HG03045 (cell line): ENCODE measurements at regions not wholly inside any gene's neighbourhood (a gene's known extent, or its start where the extent isn't known, plus 50 kb on each side); places are given as distances from the start of the nearest gene placed in this dataset.

Experiments
- ATAC-seq: cut with Tn5 transposase; IDR thresholded peaks from one replicate; pipeline ENCODE4 v1.9.1; 2021; ENCODE audit warnings: mild to moderate bottlenecking, moderate library complexity; ENCODE audit not compliant: unreplicated experiment

DNA sequence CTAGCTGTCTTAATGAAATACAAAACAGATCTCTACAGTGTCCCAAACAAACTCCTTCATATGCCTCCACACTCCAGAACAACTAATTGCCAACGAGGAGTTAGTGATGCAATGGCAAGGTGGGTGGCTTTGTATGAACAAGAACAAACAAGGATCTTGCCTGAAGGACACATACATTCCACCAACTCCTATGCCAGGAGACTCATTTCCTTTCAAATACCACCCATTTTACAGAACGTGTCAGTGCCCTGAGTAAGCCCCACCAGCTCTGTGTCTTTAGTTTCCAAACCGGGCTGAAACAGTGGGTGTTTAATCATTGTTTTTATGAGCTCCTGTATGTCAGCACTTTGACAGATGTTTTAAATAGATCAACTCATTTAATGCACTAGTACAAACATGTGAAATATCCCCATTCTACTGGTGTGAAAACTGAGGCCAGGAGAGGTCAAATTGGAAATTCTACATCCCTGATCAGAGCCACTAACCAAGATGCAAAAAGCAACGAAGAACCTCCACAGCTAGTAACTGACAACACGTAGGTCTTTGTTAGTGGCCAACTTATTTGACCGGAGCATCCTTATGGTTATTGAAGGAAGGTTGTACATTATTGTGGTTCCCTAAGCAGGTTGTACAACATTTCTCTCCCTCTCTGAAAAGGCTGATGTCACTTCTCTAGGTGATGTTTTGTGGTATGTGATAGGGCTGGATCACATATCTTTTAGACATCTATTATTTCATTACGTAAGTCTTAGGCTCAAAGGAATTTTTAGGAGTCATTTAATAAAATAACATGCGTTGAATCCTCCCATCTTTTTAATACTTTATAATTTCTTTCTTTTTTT is 534.9 kb upstream of the TNP1 start:
- ATAC-seq = no peak

DNA sequence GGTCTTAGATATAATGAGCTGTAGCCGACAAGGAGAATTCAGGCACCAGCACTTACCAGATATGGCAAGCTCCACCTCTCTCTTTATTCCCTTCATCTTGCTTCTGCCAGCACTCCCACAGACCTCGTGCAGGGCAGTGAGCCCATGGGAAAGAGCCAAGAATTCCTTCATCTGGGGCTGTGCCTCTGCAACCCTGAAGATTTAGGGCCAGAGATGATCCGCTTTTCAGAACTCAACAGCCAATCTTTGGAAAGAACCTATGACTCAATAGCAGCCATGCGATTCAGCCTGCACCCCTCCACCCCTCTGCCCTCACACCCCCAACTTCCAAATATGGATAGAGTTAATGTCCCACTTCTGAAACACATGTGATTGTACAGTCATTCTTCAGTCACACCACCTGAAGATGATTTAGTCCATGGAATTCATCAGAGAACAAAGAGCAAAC is 533.7 kb upstream of the TNP1 start:
- no peak for ATAC-seq

DNA sequence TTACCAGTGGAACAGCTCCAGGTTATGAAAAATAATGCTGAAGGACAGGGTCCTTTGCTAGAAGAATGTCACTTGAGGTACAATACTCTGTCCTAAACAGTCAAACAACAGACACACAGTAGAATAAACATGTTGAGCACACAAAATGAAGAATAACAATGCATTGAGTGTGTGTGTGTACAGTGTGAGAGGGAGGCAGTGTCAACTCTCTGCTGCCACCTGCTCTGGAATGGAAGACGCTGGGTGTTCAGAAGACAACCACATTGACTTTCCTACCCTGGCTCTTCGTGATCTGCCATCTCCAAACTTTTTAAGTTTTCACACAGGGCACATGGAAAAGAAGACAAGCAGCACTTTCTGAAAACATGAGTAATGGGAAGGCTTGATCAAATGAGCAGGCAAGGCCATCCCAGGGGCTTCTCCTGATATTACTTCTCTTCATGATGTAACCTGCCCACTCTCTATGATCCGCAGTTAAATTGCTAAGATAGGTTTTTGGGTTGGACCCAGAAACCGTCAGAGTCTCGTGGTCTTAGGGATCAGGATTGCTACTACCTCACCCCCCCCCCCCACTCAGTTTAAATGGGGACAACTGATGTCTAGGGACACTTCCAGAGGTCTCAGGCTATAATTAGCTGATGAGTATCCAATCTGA is 533.2 kb upstream of the TNP1 start:
- ATAC-seq = no peak

DNA sequence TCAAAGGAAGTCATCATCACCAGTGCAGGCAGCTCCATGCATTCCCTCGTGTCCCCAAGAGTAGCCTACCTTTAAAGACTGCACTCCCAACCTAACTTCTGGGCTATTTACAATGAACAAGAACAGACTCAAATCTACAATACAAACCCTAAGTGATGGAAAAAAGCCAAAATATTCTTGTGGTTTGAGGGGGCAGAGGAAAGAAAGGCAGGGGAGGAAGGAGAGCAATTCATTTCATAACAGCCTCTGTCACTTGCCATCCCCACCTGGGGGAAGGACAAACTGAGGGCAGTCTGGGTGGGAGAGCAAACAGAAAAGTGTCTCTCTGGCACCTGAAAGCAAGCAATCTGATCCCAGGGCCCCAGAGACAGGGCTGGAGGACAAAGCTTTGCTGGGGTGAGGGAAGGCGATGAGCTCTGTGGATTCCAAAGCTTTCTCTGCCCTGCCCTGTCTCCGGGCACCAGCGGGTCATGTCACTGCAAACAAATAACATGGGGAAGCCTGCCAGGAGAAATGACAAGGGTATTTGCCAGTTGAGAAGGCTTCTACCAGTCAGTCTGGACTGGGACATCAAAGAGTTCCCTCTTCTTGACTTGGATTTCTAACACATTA is 528.0 kb upstream of the TNP1 start:
- no peak for ATAC-seq

DNA sequence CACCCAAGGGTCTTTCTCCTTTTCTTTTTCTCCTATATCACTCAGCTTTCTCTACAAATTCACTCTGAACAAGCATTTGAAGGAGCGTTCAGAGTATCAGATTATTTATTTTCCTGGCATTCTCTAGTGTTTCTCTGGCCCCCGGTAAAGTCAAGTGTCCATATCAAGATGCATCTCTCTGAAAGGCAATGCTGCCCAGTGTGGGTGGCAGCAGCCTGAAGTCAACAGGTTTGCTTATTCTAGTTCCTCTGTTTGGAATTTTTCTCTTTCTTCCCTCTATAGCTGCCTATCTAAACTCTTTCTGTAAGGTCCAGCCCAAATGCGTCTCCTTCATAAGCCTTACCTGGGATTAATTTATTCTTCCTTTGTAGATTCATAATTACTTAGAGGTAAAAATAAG is 526.2 kb upstream of the TNP1 start:
- ATAC-seq = no peak

DNA sequence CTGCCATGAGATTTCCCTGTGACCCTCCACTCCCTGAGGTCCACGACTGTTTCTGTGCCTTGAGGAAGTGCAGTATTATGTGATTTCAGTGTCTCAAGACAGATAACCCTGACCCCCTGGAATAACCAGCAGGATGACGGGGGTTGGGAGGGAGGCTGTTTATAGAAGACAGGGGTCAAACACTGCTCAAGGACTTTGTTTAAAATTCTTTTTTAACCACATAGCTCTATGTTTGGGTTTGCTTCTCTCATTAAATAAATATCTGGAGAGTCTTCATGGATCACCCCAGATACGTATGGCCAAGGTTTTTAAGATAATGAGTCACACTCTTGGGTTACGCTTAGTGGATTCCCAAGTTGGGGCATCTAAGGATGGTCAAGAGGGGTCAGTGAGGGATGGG is 523.8 kb upstream of the TNP1 start:
- ATAC-seq = no peak

DNA sequence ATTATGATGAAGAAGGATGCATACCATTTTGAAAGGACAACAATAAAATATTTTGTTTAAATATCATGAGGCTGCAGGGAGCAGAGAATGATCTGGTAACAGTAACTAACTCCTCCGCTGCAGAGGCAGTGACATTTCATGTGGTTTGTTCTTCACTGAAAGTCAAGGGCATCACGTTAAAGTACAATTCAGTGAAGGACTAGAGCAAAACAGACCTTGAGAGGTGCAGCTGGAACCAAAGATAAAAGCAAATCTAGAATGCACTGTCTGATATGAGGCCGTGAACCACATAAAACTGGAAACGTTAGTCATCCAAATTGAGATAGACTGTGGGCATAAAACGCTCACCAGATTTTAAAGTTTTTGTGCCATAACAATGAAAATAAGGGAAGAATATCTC is 522.9 kb upstream of the TNP1 start:
- no peak for ATAC-seq

DNA sequence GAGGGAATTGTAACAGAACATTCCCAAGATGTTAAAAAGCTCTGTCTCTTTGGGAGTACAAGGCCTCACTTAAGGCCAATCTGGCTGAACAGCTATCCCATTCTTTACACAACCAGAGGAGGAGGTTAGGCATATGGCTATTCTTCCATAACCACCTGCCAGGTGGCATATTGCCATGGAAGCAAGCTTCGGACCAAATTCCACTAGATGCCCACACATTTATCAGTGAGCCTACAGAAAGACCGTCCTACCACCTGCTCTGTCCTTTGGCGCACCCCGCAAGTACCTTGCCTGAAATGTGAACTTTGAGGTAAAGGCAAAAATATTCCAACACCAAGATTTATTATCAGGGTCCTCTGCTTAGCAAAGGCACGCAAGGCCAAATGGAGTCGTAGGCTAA is 519.9 kb upstream of the TNP1 start:
- ATAC-seq = no peak

DNA sequence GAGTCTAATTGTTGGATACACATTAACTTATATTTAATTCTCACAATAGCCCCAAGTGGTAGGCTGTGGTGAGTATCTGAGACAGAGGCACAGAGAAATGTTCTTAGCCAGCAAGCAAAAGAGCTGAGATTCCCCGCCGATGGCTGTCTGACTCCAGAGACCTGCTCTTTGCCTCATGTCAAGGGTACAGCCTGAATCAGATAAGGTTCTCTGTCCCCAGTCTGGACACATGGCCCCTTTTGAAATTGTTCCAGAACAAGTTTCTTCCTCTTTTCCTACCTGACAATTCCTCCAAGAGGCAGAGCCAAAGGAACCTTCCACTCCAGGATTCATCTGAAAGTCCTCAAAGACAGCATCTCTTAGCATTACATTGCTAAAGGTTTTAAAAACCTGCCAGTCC is 512.9 kb upstream of the TNP1 start:
- ATAC-seq = no peak

DNA sequence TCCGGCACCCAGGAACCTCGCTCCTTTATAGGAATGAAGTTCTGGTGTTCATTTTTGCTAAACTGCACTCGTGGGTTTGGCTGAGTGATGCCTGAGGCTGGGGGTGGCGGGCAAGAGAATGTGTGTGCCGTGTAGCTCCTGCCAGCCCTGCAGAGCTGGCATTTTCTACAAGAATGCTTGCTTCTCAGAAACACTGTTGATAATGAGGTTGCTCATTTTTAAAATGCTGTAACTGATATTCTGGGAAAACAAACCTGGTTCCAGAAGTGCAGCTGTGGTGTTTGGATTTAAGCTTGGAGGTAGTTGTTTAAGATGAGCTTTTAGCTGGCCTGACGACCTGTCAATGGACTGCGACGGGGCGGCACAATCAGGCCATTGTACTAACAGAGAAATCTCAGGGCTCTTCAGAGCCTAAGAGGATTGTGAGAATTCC is 511.9 kb upstream of the TNP1 start:
- ATAC-seq = no peak

DNA sequence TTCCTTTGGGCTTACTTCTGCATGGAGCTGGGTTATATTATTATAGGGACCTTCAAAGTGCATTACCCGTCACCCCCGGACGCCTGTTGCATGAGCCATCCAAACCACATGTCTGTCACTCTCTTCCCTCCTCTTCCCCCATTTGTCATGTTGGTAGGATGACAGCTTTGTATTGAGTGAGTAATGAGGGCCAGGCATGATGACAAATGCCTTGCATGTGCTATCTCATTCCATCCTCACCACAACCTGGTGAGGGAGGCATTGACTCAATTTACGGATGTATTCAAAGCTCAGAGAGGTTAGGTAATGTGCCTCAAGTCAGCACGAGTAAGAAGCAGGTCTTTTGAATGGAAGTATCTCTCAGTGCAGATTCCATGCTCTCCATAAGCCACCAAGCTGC is 510.5 kb upstream of the TNP1 start:
- no peak for ATAC-seq

DNA sequence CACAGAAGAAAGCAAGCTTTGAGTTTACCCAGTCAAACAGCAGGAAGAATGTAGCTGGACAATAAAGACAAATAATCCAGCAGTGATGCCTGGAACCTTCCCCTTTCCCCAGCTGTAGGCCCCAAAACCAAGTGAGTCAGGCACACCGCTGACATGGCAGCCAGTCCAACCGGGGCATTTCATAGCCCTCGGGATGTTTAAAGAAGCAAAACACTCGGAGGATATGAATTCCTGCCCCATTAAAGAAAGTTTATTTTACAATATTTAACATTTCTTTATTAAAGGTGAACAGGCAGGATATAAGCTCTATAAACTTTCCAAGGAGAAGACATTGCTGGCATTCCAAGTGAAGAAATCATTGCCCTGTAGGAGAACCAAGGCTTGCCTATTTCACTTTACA is 507.6 kb upstream of the TNP1 start:
- ATAC-seq = no peak

DNA sequence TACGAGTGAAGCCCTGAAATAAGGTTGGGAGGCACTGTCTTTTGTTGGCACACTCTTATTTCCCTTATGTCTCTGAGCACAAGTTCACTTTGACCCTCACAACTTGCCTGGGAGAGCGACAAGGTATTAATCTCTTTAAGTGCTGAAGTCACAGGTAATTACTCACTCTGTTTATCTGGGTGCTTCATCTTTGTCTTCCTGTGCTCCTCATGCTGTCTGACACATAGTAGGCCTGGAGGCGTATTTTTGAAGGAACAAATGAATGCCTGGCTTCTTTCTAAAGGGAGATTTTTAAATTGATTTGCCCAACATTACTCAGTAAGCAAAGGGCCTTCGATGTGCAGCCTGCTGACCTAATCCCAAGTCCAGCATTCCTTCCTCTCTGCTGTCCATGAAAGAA is 507.1 kb upstream of the TNP1 start:
- ATAC-seq = no peak

DNA sequence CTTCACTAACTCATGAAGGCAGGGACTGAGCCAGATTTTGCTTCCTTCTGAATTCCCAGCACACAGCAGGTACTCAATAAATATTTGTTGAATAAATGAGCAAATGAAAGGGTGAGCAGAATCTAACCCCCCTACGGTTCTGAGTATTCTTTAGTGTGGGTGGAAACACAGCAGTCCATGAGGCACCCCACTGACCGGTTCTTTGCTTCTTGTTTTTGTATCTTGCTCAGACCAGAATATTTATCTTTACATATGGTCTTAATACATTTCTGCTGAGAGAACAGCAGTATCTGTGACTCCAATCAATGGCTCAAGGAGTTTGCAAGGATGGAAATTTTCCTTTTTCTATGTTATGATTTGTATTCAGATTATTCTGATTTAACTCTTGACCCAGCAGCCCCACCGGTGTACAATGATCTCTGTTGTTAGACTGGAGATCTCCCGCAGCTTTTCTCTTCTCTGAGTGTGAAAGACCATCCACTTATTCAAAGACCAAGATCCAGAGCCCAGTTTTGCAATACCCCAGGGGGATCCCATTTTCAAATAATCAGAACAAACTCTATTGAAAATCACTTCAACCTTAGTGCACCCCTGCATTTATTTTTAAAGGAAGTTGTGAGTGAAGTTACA is 506.5 kb upstream of the TNP1 start:
- ATAC-seq = no peak

DNA sequence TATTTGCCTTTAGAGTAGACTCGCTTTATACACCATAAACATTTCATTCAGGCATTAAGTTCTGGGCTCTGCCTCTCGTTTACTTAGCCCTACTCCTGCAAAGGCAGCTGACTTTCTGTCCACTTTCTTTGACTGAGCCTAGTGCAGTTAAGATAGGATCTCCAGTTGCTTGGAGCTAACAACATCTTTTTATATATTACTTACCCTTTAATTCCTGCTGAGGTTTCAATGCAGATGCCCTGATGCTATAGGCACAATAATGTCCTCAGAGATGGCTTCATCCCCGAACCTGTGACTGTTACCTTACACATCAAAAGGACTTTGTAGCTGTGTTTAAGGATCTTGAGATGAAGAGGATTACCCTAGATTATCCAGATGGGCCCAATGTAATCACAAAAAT is 505.8 kb upstream of the TNP1 start:
- no peak for ATAC-seq

DNA sequence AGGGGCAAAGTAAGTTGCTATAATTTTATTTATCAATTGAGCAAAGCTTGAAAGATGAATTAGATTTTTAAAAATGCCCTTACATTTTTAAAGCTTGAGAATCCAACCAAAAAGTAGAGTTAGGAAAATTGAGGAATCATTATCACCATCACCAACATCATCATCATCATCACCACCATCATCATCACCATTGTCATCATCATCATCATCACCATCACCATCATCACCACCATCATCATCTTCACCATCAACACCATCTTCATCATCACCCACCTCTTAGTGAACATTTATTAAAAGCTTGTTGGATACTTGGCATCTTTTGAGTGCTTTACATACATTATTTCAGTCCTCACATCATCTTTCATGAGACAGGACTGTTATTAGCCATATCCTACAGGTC is 504.4 kb upstream of the TNP1 start:
- ATAC-seq = no peak

DNA sequence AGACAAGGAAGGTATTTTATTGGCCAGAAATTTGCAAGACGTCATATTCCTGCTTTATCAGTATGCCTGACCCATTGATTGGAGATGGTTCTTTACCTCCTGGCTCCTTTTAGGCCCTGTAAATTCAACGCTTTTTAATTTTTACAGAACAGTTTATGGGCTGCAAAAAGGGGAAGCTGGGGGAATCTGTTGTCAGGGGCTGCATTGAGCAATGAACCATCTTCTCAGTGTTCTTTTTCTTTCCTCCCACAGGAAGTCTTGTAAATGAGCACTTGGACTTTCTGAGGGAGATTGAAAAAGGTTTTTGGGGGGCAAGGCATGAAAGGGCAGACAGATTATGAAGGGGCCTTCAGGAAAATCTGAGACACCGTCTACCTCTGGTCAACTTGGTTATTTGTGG is 503.6 kb upstream of the TNP1 start:
- no peak for ATAC-seq

DNA sequence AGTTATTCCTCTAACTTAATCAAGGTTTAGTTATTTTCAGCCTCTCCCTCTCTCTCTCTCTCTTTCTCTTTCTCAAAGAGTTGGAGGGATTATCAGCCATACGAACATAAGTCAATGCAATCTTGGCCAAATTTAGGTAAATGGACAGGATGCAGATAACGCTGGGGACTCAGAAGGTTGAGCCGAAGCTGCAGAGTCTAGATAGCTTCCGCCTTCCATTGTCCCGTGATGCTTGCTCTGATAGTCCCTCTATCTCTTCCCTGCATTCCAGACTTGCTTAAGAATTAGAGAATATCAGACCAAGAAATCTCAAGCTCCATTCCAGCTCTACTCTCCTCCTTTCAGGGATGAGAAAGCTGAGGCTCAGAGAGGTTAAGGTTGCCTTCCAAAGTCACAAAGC is 502.8 kb upstream of the TNP1 start:
- ATAC-seq = no peak

DNA sequence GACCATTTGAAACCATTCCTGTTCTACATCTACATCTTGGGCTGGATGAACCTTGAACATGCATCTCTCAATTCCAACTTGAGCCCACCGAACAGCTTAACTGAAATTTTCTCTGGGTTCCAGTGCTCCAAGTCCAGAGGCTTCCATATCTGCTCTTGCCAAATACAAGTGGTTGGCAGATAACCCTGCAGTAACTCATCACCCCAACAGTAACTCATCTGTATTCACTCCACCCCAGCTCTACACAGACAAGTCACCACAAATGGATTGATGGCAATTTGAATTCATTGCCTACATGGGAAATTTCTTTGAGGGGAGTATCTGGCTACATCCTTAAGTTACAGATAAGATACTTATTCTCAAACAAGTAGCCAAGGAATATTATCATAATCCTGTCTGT is 502.4 kb upstream of the TNP1 start:
- ATAC-seq = no peak

DNA sequence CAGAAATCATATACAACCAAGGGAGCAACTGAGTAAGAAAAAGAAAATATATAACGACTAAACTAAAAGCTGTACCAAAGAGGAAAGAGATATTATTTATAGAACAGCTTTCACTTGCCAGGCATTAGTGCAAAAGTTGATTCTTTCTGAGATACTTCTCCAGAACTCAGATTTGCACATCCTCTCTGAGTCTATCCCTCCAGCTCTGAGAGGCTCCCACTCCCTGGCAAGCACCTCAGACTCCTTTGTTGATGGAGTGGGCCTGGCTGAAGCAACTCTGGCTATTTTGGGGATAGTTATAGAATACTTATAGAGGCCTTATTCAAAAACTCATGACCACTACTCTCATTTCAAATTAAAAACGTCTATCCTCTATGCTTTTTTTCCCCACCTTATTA is 501.6 kb upstream of the TNP1 start:
- no peak for ATAC-seq

DNA sequence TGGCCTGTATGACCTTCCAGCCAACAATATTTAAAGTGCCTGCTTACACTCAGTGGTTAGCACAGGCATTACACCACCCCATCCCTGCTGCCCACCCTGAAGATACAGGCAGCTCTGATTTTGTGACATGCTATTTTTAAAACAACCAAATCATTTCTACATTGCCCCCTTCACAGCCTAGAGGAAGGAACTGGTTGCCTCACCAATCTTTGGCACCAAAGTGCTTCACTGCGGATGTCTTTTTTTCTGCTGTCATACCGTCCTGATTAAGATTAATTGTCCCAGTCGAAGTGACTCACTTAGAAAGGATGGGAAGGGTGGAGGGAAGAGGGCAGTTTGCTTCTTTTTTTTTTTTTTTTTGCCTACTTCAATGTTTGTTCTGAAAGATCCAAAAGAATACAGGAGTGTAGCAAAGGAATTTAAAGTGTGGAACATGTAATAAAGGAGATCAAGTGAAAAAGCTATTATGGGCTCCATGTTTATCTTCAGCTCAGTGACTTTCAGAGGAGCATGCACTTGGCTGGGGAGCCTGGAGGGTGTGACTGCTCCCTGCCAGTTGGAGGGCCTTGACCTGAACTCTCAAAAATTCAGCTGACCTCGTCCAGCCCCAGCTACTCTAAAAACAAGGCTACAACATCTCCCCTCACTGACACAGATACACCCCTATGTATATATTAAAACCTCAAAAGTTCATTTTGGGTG is 501.1 kb upstream of the TNP1 start:
- ATAC-seq = no peak
